NCI-H526 (cell line): ENCODE measurements at regions not wholly inside any gene's neighbourhood (a gene's known extent, or its start where the extent isn't known, plus 50 kb on each side); places are given as distances from the start of the nearest gene placed in this dataset.

Experiments used
- DNase-seq, 2 experiments: peaks; one replicate each; lab custom pipeline; 2025; lab: John Stamatoyannopoulos, UW

DNA sequence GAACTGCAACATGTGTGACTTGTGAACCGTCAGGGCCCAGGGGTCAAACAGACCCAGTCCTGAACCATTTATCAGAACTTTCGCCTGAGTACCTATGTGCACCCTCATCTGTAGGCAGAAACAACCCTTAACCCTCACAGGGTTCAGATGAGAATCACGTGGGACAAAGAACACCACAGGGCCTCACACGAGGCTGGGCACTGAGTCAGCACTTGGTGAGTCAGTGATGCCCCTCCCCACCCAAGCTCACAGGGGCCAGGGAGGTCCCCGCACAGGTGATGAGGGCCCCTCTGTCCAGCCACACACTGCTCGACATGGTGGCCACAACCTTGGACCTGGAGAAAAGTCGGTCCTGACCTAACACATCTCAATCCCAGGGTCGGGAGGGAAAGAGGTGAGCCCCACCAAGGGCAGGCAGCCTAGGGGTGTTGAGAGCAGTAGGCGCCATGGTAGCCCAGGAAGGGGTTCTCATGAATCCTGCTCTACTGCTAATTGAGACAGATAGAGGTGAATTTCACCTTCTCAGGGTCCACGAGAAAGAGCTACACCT, 176.4 kb downstream of the SHANK2 start:
- no peak for DNase-seq

DNA sequence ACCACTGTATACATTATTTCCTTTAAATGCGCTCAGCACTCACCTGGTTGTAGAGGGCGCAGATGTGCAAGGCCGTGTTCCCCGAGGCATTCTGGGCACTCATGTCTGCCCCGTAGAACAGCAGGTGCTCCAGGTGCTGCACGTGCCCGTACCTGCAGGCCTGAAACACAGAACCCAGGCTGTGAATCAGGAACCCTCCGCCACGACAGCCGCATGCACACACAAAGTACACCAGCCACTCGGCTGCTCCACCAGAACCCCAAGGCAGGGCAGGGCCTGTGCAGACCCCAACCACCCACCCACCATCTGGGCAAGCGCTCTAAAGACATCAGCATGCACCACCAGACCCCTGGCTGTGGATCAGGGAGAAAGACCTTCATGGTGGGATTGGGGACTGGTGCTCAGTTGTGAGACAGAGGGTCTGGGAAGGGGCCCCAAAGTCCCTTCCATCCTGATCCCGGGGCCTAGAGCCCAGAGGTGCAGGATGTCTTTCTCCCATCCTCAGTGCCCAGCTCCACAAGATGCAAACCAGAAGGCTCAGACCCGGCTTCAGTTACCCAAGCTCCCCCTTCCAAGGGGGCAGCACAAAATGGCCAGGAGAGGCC, 177.2 kb downstream of the SHANK2 start:
- no peak for DNase-seq

DNA sequence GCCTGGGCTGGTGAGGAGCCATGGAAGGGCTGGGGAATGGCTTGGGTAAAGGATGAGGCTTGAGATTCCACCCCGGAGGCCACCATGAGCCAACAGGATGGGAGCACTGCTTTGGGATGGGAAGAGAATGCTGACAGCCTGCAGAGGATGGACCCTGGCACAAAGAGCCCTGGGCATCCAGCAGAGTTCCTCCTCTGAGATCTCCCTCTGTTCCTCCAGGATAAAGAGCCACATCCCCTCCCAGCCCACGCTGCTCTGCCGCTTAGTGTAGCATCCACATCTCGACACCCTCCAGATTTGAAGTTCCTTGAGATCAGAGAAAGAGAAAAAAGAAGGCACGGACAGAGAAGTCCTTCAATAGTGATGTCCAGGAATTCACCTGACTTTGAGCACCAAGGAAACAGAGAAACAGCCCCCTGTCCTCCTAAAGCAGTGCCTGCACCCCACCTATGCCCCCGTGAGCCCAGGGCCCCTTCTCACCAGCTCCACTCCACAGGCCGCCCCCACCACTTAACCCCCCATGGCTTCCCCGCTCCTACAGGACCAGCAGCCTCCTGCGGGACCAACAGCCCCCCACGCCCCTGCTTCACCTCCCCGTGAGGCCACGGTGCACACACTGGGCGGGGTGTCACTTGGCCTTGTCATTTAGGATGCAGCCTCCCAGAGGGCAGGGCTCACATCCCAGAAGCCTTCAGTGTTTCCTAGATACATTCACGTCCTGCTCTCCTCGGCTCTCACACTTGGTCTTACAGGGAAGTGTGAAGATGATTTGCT, 180.5 kb downstream of the SHANK2 start:
- no peak for DNase-seq

DNA sequence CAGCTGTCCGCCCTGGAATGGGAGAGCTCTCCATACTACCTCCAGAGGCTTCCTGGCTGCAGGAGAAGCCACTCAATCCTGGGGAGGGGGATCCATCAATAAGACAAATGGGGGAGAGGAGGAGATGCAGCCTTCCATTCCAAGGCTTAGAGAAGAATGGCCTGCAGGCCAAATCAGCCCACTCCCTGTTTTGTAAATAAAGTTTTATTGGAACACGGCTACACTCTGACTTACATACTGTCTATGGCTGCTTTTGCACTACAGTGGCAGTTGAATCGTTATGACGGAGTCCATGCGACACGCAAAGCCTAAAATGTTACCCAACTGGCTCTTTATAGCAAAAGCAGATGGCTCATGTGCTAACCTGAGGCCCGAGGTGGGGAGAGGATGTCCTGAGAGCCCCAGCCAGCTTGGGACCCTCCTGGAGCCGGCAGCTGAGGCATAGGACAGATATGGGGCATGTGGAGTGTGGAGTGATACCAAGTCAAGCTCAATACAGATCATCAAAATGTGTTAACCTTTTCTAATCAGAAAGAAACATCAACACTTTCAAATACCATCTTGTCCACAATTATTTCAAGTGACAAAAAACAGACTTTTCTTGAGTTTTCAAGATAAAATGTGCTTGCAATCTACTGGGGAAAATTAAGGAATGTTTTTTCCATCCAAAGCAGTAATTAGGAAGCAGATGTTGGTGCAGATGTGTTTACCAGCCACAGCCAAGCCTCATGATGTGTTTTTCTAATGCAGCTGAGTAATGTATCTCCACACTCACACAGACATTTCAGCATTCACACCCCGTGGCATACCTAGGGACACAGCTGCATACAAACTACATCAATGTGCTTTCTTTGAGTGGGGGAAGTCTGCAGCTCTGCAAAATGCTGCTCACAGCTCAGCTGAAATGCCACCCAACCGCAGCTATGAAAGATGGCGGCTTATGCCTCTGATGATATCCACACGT, 181.6 kb downstream of the SHANK2 start:
- DNase-seq: no peak

DNA sequence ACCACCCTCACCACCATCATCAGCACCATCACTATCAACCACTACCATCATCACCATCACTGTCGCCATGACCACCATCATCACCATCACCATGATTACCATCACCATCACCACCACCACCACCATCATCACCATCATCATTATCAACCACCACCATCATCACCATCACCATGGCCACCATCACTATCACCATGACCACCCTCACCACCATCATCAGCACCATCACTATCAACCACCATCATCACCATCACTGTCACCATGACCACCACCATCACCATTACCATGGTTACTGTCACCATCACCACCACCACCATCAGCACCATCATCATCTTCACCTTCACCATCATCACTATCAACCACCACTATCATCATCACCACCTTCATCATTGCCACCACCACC, 183.4 kb downstream of the SHANK2 start:
- DNase-seq: no peak

DNA sequence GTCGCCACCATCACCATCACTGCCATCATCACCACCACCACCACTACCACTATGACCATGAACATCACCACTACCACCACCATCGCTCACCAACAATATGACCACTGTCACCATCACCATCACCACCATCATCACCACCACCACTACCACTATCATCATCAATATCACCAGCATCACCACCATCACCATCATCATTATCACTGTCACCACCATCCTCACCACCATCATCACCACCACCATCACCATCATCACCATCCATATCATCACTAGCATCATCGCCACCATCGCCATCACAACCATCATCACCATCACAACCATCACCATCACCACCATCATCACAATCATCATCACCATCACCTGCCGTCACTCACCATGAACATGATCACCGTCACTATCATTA, 184.6 kb downstream of the SHANK2 start:
- no peak for DNase-seq

DNA sequence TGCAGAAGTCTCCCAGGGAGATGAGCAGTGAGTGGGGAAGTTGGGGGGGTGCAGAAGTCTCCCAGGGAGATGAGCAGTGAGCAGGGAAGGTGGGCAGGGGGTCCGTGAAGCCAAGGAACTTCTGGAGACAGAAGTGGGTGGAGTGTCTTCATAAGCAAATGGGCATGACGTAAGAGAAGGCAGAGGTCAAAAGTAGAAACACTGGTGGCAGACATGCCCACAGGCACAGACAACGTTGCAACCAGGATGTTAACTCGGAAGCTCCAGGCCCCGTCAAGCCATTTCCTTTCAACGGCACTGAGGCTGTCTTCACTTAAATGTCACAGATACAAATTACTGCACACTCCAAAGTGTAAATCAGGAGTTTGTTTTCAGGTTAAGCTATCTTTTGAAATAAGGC, 186.1 kb downstream of the SHANK2 start:
- no peak for DNase-seq

DNA sequence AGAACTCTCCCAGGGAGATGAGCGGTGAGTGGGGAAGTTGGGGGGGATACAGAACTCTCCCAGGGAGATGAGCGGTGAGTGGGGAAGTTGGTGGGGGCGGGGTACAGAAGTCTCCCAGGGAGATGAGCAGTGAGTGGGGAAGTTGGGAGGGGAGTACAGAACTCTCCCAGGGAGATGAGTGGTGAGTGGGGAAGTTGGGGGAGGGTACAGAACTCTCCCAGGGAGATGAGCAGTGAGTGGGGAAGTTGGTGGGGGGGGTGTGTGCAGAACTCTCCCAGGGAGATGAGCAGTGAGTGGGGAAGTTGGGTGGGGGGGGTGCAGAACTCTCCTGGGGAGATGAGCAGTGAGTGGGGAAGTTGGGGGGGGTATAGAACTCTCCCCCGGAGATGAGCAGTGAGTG, 186.5 kb downstream of the SHANK2 start:
- DNase-seq: no peak

DNA sequence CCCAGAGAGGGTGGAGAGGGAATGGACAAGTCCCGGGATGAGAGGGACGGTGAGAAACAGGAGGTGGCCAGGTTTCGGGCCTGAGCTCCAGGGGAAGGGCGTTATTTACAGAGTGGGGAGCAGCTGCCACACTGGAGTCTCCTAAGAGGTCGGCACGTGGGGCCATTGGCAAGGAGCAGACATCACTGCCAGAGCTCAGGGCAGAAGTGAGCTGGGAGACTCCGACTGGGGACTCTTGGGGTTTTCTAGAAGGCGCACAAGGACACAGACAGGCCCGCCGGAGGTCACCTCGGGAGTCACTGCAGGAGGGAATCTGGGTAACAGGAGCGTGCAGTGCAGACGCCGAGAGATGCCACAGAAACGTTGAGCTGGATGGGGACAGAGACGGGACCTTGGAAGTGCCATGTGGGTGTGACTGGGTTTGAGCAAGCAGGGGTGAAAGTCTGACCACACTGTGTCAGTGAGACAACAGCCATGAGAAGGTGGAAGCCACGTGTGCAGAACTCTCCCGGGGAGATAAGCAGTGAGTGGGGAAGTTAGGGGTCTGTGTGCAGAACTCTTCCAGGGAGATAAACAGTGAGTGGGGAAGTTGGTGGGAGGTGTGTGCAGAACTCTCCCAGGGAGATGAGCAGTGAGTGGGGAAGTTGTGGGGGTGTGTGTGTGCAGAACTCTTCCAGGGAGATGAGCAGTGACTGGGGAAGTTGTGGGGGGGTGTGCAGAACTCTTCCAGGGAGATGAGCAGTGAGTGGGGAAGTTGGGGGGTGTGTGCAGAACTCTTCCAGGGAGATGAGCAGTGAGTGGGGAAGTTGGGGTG, 187.5 kb downstream of the SHANK2 start:
- DNase-seq: no peak

DNA sequence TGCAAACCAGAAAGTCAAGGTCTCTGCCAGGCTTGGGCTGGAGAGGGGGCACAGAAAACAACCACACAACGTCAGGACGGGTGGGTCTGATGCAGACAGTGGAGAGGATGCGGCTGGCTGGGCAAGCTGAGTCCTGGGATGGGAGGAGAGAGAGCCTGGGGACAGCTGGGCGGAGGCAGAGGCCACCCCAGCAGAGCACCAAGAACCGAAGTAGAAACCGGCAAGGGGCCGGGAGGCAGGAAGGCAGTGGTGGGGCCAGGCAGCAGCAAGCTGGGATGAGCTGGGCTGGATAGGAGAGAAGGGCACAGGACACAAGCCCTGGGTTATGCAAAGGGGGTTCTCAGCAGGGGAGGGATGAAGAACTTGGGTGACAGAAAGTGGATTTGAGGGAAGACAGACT, 188.2 kb downstream of the SHANK2 start:
- DNase-seq: peak; percentile 89 to 95

DNA sequence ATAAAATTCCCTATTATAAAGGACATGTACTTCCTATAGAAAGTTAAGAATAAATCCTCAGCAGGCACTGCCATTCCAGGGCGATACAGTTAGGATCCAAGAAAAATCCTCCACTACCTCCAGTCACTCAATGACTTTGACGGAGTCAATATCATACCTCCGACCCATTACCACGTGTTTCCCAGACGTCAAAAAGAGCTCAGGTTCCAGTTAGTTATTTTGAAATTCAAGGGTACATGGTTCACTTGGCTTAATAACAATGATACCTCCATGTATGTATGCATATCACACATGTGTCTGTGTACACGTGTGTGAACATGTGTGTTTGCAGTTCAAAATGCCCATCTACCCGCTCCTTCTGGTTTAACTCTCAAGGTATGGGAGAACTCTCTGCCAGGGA, 189.2 kb downstream of the SHANK2 start:
- DNase-seq: no peak

DNA sequence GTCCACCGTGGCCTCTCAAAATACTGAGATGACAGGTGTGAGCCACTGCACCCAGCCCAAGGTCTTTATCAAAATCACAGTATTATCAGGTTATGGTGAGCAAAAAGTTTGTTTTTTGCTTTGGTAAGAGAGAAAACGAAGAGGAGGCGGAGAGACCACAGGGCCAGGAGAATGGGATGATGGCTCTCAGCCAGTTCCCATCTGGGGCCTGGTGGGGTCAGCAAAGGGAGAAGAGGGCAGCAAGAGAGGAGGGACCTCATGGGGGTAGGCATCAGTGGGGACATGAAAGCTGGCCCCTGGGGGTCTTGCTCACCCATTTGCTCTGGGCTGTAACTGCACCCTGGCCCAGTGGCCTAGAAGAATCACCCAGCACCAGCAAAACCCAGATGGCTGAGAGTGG, 190.2 kb downstream of the SHANK2 start:
- no peak for DNase-seq

DNA sequence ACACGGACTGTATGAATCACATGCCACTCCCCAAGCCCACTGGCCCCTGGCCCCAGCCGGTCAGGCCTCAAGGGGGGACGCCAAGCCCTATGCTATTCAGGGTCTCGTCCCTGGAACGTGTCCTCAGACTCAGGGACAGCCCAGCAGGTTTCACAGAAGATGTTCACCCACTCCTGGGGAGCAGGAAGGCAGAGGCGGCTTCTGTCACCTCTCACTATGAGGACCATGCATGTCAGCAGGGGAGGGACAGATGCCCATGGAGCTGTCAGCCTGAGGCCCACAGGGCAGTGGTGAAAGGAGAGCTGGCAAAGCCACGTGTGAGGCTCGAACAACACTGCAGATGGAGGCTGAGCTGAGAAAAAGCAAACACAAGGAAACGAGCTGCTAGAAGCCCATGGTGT, 192.0 kb downstream of the SHANK2 start:
- no peak for DNase-seq

DNA sequence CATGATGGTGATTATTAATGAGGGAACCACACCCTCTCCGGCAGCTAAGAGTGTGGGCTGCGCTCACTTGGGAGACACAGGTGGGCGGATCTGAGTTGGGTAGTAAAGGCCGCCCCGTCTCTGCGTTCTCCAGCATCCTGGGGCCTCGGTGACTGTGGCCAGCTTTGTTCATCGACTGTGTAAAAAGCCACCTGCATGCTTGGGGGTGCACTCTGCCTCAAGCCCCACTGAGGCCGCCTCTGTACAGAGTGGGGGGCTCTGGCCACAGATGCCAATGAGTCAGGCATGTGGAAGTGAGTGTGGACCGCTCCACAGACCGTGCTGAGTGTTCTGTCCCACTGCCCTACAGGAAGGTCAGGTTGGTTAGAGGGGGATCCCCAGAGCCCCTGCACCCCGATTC, 192.7 kb downstream of the SHANK2 start:
- DNase-seq: no peak

DNA sequence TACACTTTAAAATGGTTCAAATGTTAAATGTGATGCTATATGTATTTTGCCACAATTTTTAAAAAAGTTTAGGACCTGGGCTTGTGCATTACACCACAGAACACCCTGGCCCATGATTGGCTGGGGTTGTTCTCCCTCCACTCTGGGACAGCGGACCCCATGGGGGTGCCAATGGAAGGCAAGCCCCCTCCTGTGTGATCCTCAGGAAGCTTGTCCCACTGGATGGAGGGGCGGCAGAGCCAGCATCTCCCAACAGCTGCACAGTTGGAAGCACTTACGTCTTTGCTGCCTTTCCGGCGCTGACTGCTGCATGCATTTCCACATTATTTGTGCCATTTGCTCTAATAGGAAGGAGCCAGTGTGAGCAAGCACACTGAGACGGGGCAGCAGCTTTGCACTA, 196.5 kb downstream of the SHANK2 start:
- no peak for DNase-seq
